RWPE2 (cell line): ENCODE measurements at regions not wholly inside any gene's neighbourhood (a gene's known extent, or its start where the extent isn't known, plus 50 kb on each side); places are given as distances from the start of the nearest gene placed in this dataset.
A peak's percentile ranks its signal among the peaks of the same experiment; 100 is the strongest.

Source experiments
- ATAC-seq: fragments of 200-7000 bp; cut with Tn5 transposase; 3 replicates; pipeline ENCODE4 v1.9.1; 2021; ENCODE audit warnings: low read depth
- DNase-seq: peaks from one replicate; pipeline ENCODE4 v3.0.0-alpha.2; 2020; ENCODE audit warnings: low spot score
- H3K27ac ChIP-seq: fragments of 450-650 bp; 2 replicates; pipeline ENCODE4 v1.5.1; 2017; ENCODE audit warnings: mild to moderate bottlenecking; ENCODE audit not compliant: poor library complexity, severe bottlenecking
- H3K27me3 ChIP-seq: fragments of 250-450 bp; sonication (Bioruptor Pico); 2 replicates; pipeline ENCODE4 v1.5.1; 2021; ENCODE audit warnings: mild to moderate bottlenecking, moderate library complexity; ENCODE audit not compliant: insufficient read depth, poor library complexity, severe bottlenecking
- H3K36me3 ChIP-seq: fragments of 250-450 bp; sonication (Bioruptor Pico); 2 replicates; pipeline ENCODE4 v1.5.1; 2020; ENCODE audit warnings: low read depth, mild to moderate bottlenecking, moderate library complexity
- H3K4me1 ChIP-seq: fragments of 250-450 bp; sonication (Bioruptor Pico); 2 replicates; pipeline ENCODE4 v1.5.1; 2021; ENCODE audit warnings: mild to moderate bottlenecking, moderate library complexity; ENCODE audit not compliant: insufficient read depth, poor library complexity, severe bottlenecking
- H3K4me3 ChIP-seq: fragments of 250-450 bp; sonication (Bioruptor Pico); 2 replicates; pipeline ENCODE4 v1.5.1; 2021; ENCODE audit warnings: mild to moderate bottlenecking, moderate library complexity; ENCODE audit not compliant: severe bottlenecking
- H3K9me3 ChIP-seq: fragments of 250-450 bp; sonication (Bioruptor Pico); 2 replicates; pipeline ENCODE4 v1.5.1; 2021; ENCODE audit warnings: mild to moderate bottlenecking, moderate library complexity; ENCODE audit not compliant: severe bottlenecking
- CTCF ChIP-seq: fragments of 450-650 bp; IDR thresholded peaks from one replicate; pipeline ENCODE4 v1.5.1; 2017; ENCODE audit warnings: mild to moderate bottlenecking, moderate library complexity; ENCODE audit not compliant: poor library complexity, severe bottlenecking

- no peak for ATAC-seq
- H3K9me3 ChIP-seq = no peaks in the 10 kb centered on the region
- no peak for TF ChIP-seq CTCF
- H3K27me3 ChIP-seq = no peaks in the 10 kb centered on the region
- H3K4me1 ChIP-seq = no peaks in the 10 kb centered on the region
- H3K4me3 ChIP-seq = no peak overlapping the region
- no peak overlapping the region for H3K27ac ChIP-seq
- no peak for DNase-seq
- H3K36me3 ChIP-seq = no peaks in the 10 kb centered on the region
Observed at GRCh38 chr12:105461271-105461943, 130.9 kb downstream of the C12orf75 start.

- no peak for TF ChIP-seq CTCF
- no peak overlapping the region for H3K4me3 ChIP-seq
- H3K27me3 ChIP-seq = no peaks in the 10 kb centered on the region
- H3K27ac ChIP-seq = no peak overlapping the region
- no peaks in the 10 kb centered on the region for H3K4me1 ChIP-seq
- no peaks in the 10 kb centered on the region for H3K9me3 ChIP-seq
- ATAC-seq (no peak), DNase-seq (no peak)
- H3K36me3 ChIP-seq = no peaks in the 10 kb centered on the region
Observed at GRCh38 chr12:105461944-105462762, 131.7 kb downstream of the C12orf75 start.

- no peak overlapping the region for H3K4me3 ChIP-seq
- H3K27me3 ChIP-seq = no peaks in the 10 kb centered on the region
- no peaks in the 10 kb centered on the region for H3K4me1 ChIP-seq
- TF ChIP-seq CTCF = no peak
- no peak overlapping the region for H3K27ac ChIP-seq
- no peaks in the 10 kb centered on the region for H3K36me3 ChIP-seq
- no peak for DNase-seq
- H3K9me3 ChIP-seq = no peaks in the 10 kb centered on the region
- peak; percentile 58; the same call in 2 of the 3 replicates for ATAC-seq
Observed at GRCh38 chr12:105462831-105463230, 132.3 kb downstream of the C12orf75 start.

GRCh38 chr12:105464406-105464805 is 133.9 kb downstream of the C12orf75 start:
- H3K4me3 ChIP-seq = no peak overlapping the region

More at GRCh38 chr12:105464406-105464805, 133.9 kb downstream of the C12orf75 start:
- Histone ChIP-seq H3K4me1 (no peaks in the 10 kb centered on the region), H3K36me3 (no peaks in the 10 kb centered on the region), H3K27me3 (no peaks in the 10 kb centered on the region), H3K9me3 (no peaks in the 10 kb centered on the region), H3K27ac (no peak overlapping the region)
- no peak for TF ChIP-seq CTCF
- DNase-seq = no peak
- ATAC-seq = no peak
